Fibroblast of villous mesenchyme (primary cell): ENCODE measurements at regions not wholly inside any gene's neighbourhood (a gene's known extent, or its start where the extent isn't known, plus 50 kb on each side); places are given as distances from the start of the nearest gene placed in this dataset.

Experiments used
- DNase-seq: peaks from one replicate; pipeline ENCODE4 v3.0.0-alpha.2; 2010; ENCODE audit warnings: low read depth
- H3K4me3 ChIP-seq: 2 replicates; pipeline ENCODE4 v1.5.1; 2011; ENCODE audit warnings: low read depth, mild to moderate bottlenecking, low read length
- CTCF ChIP-seq: IDR thresholded peaks from 2 replicates; pipeline ENCODE4 v1.5.1; 2012; ENCODE audit warnings: low read depth, mild to moderate bottlenecking, low read length; ENCODE audit not compliant: insufficient read depth

GRCh38 chr17:52388941-52389340 is 230.4 kb upstream of the CA10 start:
- no peak for DNase-seq
- no peak for TF ChIP-seq CTCF
- no peak overlapping the region for H3K4me3 ChIP-seq

- DNase-seq, result no peak
- TF ChIP-seq CTCF, result no peak
- no peak overlapping the region for H3K4me3 ChIP-seq
Measured at GRCh38 chr17:52384695-52385094, 226.2 kb upstream of the CA10 start.

GRCh38 chr17:52383493-52384100 is 225.1 kb upstream of the CA10 start:
- H3K4me3 ChIP-seq, result no peak overlapping the region
- DNase-seq, result peak; percentile 0
- TF ChIP-seq CTCF, result peak; percentile 8

GRCh38 chr17:52378860-52379259 is 220.3 kb upstream of the CA10 start:
- TF ChIP-seq CTCF, result no peak
- no peak overlapping the region for H3K4me3 ChIP-seq
- no peak for DNase-seq

GRCh38 chr17:52376137-52376536 is 217.6 kb upstream of the CA10 start:
- no peak for DNase-seq
- no peak for TF ChIP-seq CTCF
- no peak overlapping the region for H3K4me3 ChIP-seq

GRCh38 chr17:52368886-52369285 is 210.4 kb upstream of the CA10 start:
- no peak for DNase-seq
- H3K4me3 ChIP-seq, result no peak overlapping the region
- no peak for TF ChIP-seq CTCF

GRCh38 chr17:52357854-52358253 is 199.3 kb upstream of the CA10 start:
- no peak for DNase-seq
- no peak for TF ChIP-seq CTCF
- H3K4me3 ChIP-seq, result no peak overlapping the region
